IMR-90 (cell line): ENCODE measurements at regions not wholly inside any gene's neighbourhood (a gene's known extent, or its start where the extent isn't known, plus 50 kb on each side); places are given as distances from the start of the nearest gene placed in this dataset.

Experiments
- ATAC-seq: fragments of 200-7000 bp; cut with Tn5 transposase; 2 replicates; pipeline ENCODE4 v1.9.1; 2020; ENCODE audit warnings: low read depth, mild to moderate bottlenecking, moderate library complexity
- BruUV-seq: library from RNA; stranded (reverse); fragments of 400-500 nt; replicated peaks from 2 replicates; lab custom pipeline; 2021; lab: Mats Ljungman, UMichigan
- CTCF ChIA-PET: fragments of 300-600 bp; formaldehyde crosslinking; extraction: SDS; loops from one replicate; lab custom pipeline; 2021; ENCODE audit warnings: antibody characterized with exemption; lab: Yijun Ruan, JAX
- POLR2A ChIA-PET: fragments of 300-600 bp; sonication (Branson Sonifier 250); formaldehyde crosslinking; loops from one replicate; lab custom pipeline; 2022; ENCODE audit warnings: antibody characterized with exemption; ENCODE audit not compliant: unreplicated experiment; lab: Charles Lee
- DNase-seq: peaks from one replicate; pipeline ENCODE4 v3.0.0; 2013
- H2AFZ ChIP-seq: replicated peaks from 2 replicates; pipeline ENCODE3; 2013; ENCODE audit warnings: low read length, mild to moderate bottlenecking; ENCODE audit not compliant: poor library complexity
- H2AK5ac ChIP-seq: 2 replicates; pipeline ENCODE4 v1.6.1; 2013; ENCODE audit warnings: low read depth, low read length, inconsistent platforms
- H2AK9ac ChIP-seq: replicated peaks from 2 replicates; pipeline ENCODE3; 2013; ENCODE audit warnings: mild to moderate bottlenecking, low read depth, low read length, moderate library complexity; ENCODE audit not compliant: poor library complexity
- H2BK120ac ChIP-seq: 2 replicates; pipeline ENCODE4 v1.6.1; 2013; ENCODE audit warnings: low read depth, low read length, inconsistent platforms
- H2BK15ac ChIP-seq: 3 replicates; pipeline ENCODE4 v1.6.1; 2013; ENCODE audit warnings: low read depth, low read length, inconsistent platforms
- H2BK20ac ChIP-seq: 2 replicates; pipeline ENCODE4 v1.6.1; 2013; ENCODE audit warnings: low read depth, mild to moderate bottlenecking, inconsistent platforms, low read length, moderate library complexity
- H2BK5ac ChIP-seq: 2 replicates; pipeline ENCODE4 v1.6.1; 2013; ENCODE audit warnings: mild to moderate bottlenecking, low read depth, low read length, inconsistent platforms; ENCODE audit not compliant: poor library complexity, severe bottlenecking
- H3K14ac ChIP-seq: replicated peaks from 2 replicates; pipeline ENCODE4 v1.6.1; 2013; ENCODE audit warnings: low read depth, low read length, inconsistent platforms
- H3K18ac ChIP-seq: 2 replicates; pipeline ENCODE4 v1.6.1; 2013; ENCODE audit warnings: low read depth, low read length, control low read depth
- H3K23ac ChIP-seq: 2 replicates; pipeline ENCODE4 v1.6.1; 2013; ENCODE audit warnings: low read depth, low read length, inconsistent platforms
- H3K27ac ChIP-seq: 2 replicates; pipeline ENCODE4 v1.5.1; 2013; ENCODE audit warnings: mild to moderate bottlenecking, control low read depth, low read length; ENCODE audit not compliant: insufficient read depth
- H3K27me3 ChIP-seq: 2 replicates; pipeline ENCODE4 v1.6.1; 2013; ENCODE audit warnings: low read length; ENCODE audit not compliant: control insufficient read depth, insufficient read depth
- H3K36me3 ChIP-seq: 2 replicates; pipeline ENCODE4 v1.6.1; 2013; ENCODE audit warnings: low read length, mixed read lengths; ENCODE audit not compliant: control insufficient read depth, insufficient read depth
- H3K4ac ChIP-seq: 2 replicates; pipeline ENCODE4 v1.6.1; 2013; ENCODE audit warnings: low read depth, low read length, inconsistent platforms
- H3K4me1 ChIP-seq: 2 replicates; pipeline ENCODE4 v1.6.1; 2013; ENCODE audit warnings: low read length, mixed read lengths; ENCODE audit not compliant: control insufficient read depth, insufficient read depth
- H3K4me2 ChIP-seq: 2 replicates; pipeline ENCODE4 v1.6.1; 2013; ENCODE audit warnings: low read depth, mild to moderate bottlenecking, control low read depth, low read length, moderate library complexity
- H3K4me3 ChIP-seq: 2 replicates; pipeline ENCODE4 v1.5.1; 2013; ENCODE audit warnings: low read depth, mild to moderate bottlenecking, control low read depth, low read length, moderate library complexity; ENCODE audit not compliant: insufficient read depth
- H3K56ac ChIP-seq: 2 replicates; pipeline ENCODE4 v1.6.1; 2013; ENCODE audit warnings: low read length, inconsistent platforms; ENCODE audit not compliant: insufficient read depth; ENCODE audit errors: extremely low read depth
- H3K79me1 ChIP-seq, 2 experiments: 2 replicates each; pipeline ENCODE4 v1.6.1; 2013; ENCODE audit warnings: low read length in 2 of 2, inconsistent platforms in 1 of 2, low read depth in 1 of 2
- H3K9ac ChIP-seq: 2 replicates; pipeline ENCODE4 v1.6.1; 2013; ENCODE audit warnings: low read depth, low read length, control low read depth
- H3K9me1 ChIP-seq: 2 replicates; pipeline ENCODE4 v1.6.1; 2013; ENCODE audit warnings: low read length, inconsistent platforms; ENCODE audit not compliant: insufficient read depth
- H3K9me3 ChIP-seq: 2 replicates; pipeline ENCODE4 v1.6.1; 2013; ENCODE audit warnings: low read length; ENCODE audit not compliant: control insufficient read depth, insufficient read depth
- H4K20me1 ChIP-seq: 2 replicates; pipeline ENCODE4 v1.6.1; 2013; ENCODE audit warnings: low read length, inconsistent platforms; ENCODE audit not compliant: insufficient read depth
- H4K5ac ChIP-seq: 2 replicates; pipeline ENCODE4 v1.6.1; 2013; ENCODE audit warnings: mild to moderate bottlenecking, low read depth, low read length, control low read depth
- H4K8ac ChIP-seq, 2 experiments: 2 replicates each; pipeline ENCODE4 v1.6.1; 2013; ENCODE audit warnings: low read depth in 2 of 2, low read length in 2 of 2, control low read depth in 1 of 2, inconsistent platforms in 1 of 2
- H4K91ac ChIP-seq: 2 replicates; pipeline ENCODE4 v1.6.1; 2013; ENCODE audit warnings: low read depth, low read length, inconsistent platforms; ENCODE audit not compliant: insufficient read depth
- BHLHE40 ChIP-seq: fragments of 150-350 bp; IDR thresholded peaks from 2 replicates; pipeline ENCODE4 v1.6.1; 2016; ENCODE audit warnings: mild to moderate bottlenecking, low read depth, low read length
- CEBPB ChIP-seq: IDR thresholded peaks from 2 replicates; pipeline ENCODE4 v1.6.1; 2012; ENCODE audit warnings: low read depth, low read length, improper control_type of control experiment
- CHD1 ChIP-seq: IDR thresholded peaks from 2 replicates; pipeline ENCODE4 v1.6.1; 2012; ENCODE audit warnings: low read depth, low read length, improper control_type of control experiment
- FOS ChIP-seq: fragments of 150-350 bp; IDR thresholded peaks from 2 replicates; pipeline ENCODE4 v1.6.1; 2016; ENCODE audit warnings: low read depth, low read length
- MAFK ChIP-seq: IDR thresholded peaks from 2 replicates; pipeline ENCODE4 v1.6.1; 2012; ENCODE audit warnings: low read depth, low read length, improper control_type of control experiment
- MXI1 ChIP-seq: IDR thresholded peaks from 2 replicates; pipeline ENCODE4 v1.6.1; 2012; ENCODE audit warnings: low read depth, mild to moderate bottlenecking, low read length, moderate library complexity, borderline replicate concordance
- NFE2L2 ChIP-seq: fragments of 150-350 bp; IDR thresholded peaks from 2 replicates; pipeline ENCODE4 v1.6.1; 2016; ENCODE audit warnings: low read depth, mild to moderate bottlenecking, low read length
- POLR2A ChIP-seq: IDR thresholded peaks from 2 replicates; pipeline ENCODE4 v1.6.1; 2012; ENCODE audit warnings: mild to moderate bottlenecking, low read depth, low read length
- RCOR1 ChIP-seq: IDR thresholded peaks from 2 replicates; pipeline ENCODE4 v1.6.1; 2012; ENCODE audit warnings: mild to moderate bottlenecking, low read length, improper control_type of control experiment; ENCODE audit not compliant: insufficient replicate concordance
- SMC3 ChIP-seq: fragments of 150-350 bp; IDR thresholded peaks from 2 replicates; pipeline ENCODE4 v1.6.1; 2016; ENCODE audit warnings: low read depth, mild to moderate bottlenecking, antibody characterized with exemption, low read length, moderate library complexity
- WGBS, 2 experiments: methylation state at CpG; one replicate each; pipeline versions ENCODE4 v1.1.5 to v1.1.7; 2013; ENCODE audit warnings: missing lambda C conversion rate in 2 of 2; ENCODE audit not compliant: insufficient read length in 1 of 2; ENCODE audit errors: extremely low coverage in 2 of 2; 5-methylcytosine and 5-hydroxymethylcytosine counted together
- dilution Hi-C: fragments of 300-500 bp; cut with HindIII; formaldehyde crosslinking; loops from one replicate; pipeline ENCODE4 v1.14.3; 2018; ENCODE audit warnings: low sequenced_read_pairs; ENCODE audit not compliant: unreplicated experiment
- in situ Hi-C: fragments of 300-500 bp; cut with MboI; formaldehyde crosslinking; loops from 3 replicates; pipeline ENCODE4 v1.14.3; 2019; ENCODE audit warnings: low sequenced_read_pairs, inconsistent platforms, mixed read lengths
- intact Hi-C: fragments of 100-400 bp; cut with micrococcal nuclease; formaldehyde crosslinking; loops from 2 replicates; pipeline ENCODE4 v1.10.0; 2022
- TF ChIP-seq, protein P1 (sequence below): fragments of 150-350 bp; IDR thresholded peaks from 2 replicates; pipeline ENCODE4 v1.6.1; 2016; ENCODE audit warnings: low read depth, mild to moderate bottlenecking, low read length, moderate library complexity, borderline replicate concordance
- TF ChIP-seq, protein P2 (sequence below): fragments of 150-350 bp; IDR thresholded peaks from 2 replicates; pipeline ENCODE4 v1.6.1; 2017; ENCODE audit warnings: mild to moderate bottlenecking, antibody characterized with exemption, low read length, low read depth

DNA sequence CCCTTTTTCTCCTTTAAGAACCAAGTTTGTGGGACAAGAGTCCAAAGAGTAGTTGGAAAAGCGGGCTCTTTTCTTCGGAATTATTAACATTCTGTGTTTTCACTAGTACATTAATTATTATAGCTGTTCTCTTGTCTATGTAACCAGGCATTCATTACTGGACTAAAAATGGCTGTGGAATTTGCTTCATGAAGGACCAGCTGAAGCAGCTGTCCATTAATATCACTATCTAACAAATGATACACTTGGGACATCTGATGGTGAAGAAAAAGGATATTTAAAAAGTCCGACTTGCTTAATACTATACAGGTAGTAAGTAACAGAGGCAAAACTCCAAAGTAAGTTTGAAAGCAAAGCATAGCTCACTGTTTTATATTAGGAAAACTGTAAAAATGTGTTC, 728.9 kb upstream of the DPPA4 start:
- Histone ChIP-seq H4K20me1 (no peaks in the 10 kb centered on the region), H2BK20ac (no peak overlapping the region), H3K9ac (no peak overlapping the region), H4K5ac (no peak overlapping the region), H3K27me3 (no peaks in the 10 kb centered on the region), H3K36me3 (no peaks in the 10 kb centered on the region), H2BK120ac (no peak overlapping the region), H2AK9ac (no peak overlapping the region), H2AFZ (no peak overlapping the region), H2BK5ac (no peak overlapping the region), H3K79me1 (no peaks in the 10 kb centered on the region), H4K91ac (no peak overlapping the region), H3K23ac (no peak overlapping the region), H3K9me1 (no peaks in the 10 kb centered on the region), H3K14ac (no peak overlapping the region), H3K4me1 (no peaks in the 10 kb centered on the region), H3K27ac (no peak overlapping the region), H3K56ac (no peak overlapping the region), H2AK5ac (no peak overlapping the region), H3K18ac (no peak overlapping the region), H2BK15ac (no peak overlapping the region), H4K8ac (no peak overlapping the region), H3K9me3 (no peaks in the 10 kb centered on the region), H3K4me3 (no peak overlapping the region), H3K4me2 (no peak overlapping the region), H3K4ac (no peak overlapping the region)
- in situ Hi-C loops (no loop called here), intact Hi-C loops (no loop called here), dilution Hi-C loops (no loop called here)
- ATAC-seq, result no peak
- CTCF ChIA-PET, result interaction anchor here (0.6 kb wide), 1 partner anchor 16 kb away, joined by 5 read pairs; no protein-coding TSS in a partner anchor
- WGBS, 2 experiments, result no CpG with 5 or more reads among the region's 3 CpGs
- POLR2A ChIA-PET, result no interaction called here
- no peak for DNase-seq
- TF ChIP-seq SMC3, result no peak
- TF ChIP-seq, protein P1, sequence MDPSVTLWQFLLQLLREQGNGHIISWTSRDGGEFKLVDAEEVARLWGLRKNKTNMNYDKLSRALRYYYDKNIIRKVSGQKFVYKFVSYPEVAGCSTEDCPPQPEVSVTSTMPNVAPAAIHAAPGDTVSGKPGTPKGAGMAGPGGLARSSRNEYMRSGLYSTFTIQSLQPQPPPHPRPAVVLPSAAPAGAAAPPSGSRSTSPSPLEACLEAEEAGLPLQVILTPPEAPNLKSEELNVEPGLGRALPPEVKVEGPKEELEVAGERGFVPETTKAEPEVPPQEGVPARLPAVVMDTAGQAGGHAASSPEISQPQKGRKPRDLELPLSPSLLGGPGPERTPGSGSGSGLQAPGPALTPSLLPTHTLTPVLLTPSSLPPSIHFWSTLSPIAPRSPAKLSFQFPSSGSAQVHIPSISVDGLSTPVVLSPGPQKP, result no peak
- no peak for TF ChIP-seq MAFK
- TF ChIP-seq BHLHE40, result no peak
- no peak for TF ChIP-seq NFE2L2
- no peak for TF ChIP-seq POLR2A
- no peak for TF ChIP-seq MXI1
- no peak for TF ChIP-seq FOS
- no peak for TF ChIP-seq CEBPB
- no peak for TF ChIP-seq CHD1
- TF ChIP-seq RCOR1, result no peak
- TF ChIP-seq, protein P2, sequence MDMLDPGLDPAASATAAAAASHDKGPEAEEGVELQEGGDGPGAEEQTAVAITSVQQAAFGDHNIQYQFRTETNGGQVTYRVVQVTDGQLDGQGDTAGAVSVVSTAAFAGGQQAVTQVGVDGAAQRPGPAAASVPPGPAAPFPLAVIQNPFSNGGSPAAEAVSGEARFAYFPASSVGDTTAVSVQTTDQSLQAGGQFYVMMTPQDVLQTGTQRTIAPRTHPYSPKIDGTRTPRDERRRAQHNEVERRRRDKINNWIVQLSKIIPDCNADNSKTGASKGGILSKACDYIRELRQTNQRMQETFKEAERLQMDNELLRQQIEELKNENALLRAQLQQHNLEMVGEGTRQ, result no peak
- no TSS peak for BruUV-seq
